ENCODE measurements at regions not wholly inside any gene's neighbourhood (a gene's known extent, or its start where the extent isn't known, plus 50 kb on each side); places are given as distances from the start of the nearest gene placed in this dataset.

- Mint-ChIP-seq H3K9me3 (no peaks in the 10 kb centered on the region), H3K36me3 (ENCODE audit: insufficient read depth) (no peaks in the 10 kb centered on the region), H3K27me3 (ENCODE audit: low read depth) (peaks cover 8% of the 10 kb centered on the region), H3K4me1 (ENCODE audit: low read depth) (peaks cover 15% of the 10 kb centered on the region), H3K4me3 (no peak overlapping the region)
- DNase-seq = no peak
- ATAC-seq = no peak
These were observed 120.0 kb upstream of the OSR1 start for GRCh38 chr2:19478409-19478808.

DNA sequence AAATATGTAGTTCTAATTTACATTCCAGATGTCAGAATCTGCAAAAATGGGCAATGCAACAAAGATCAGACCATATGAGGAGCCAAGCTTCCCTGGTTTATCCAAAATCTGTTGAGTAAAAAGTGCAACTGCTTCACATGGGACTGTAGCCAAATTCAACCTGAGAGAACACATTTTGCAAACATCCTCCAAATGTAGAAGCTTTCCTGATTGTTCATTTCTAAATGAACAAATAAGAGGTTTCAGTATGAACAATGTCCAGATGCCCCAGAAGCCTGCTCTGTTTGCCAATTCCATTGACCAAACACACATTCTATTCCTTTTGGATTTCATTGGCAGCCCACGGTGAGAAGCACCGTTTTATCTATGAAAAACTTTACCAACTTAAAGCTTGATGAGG, 117.9 kb upstream of the OSR1 start:
- H3K4me1 Mint-ChIP-seq (ENCODE audit: low read depth) = peaks cover 15% of the 10 kb centered on the region
- peaks cover 14% of the 10 kb centered on the region for H3K27me3 Mint-ChIP-seq (ENCODE audit: low read depth)
- no peaks in the 10 kb centered on the region for H3K9me3 Mint-ChIP-seq
- H3K36me3 Mint-ChIP-seq (ENCODE audit: insufficient read depth) = no peaks in the 10 kb centered on the region
- DNase-seq (no peak), ATAC-seq (no peak)
- no peak overlapping the region for H3K4me3 Mint-ChIP-seq

GRCh38 chr2:19474128-19474527, 115.7 kb upstream of the OSR1 start:
- Mint-ChIP-seq H3K27me3 (ENCODE audit: low read depth) (peaks cover 8% of the 10 kb centered on the region), H3K4me3 (peak overlapping the region; percentile 48), H3K36me3 (ENCODE audit: insufficient read depth) (no peaks in the 10 kb centered on the region), H3K9me3 (no peaks in the 10 kb centered on the region), H3K4me1 (ENCODE audit: low read depth) (peaks cover 15% of the 10 kb centered on the region)
- DNase-seq (no peak), ATAC-seq (no peak)

DNA sequence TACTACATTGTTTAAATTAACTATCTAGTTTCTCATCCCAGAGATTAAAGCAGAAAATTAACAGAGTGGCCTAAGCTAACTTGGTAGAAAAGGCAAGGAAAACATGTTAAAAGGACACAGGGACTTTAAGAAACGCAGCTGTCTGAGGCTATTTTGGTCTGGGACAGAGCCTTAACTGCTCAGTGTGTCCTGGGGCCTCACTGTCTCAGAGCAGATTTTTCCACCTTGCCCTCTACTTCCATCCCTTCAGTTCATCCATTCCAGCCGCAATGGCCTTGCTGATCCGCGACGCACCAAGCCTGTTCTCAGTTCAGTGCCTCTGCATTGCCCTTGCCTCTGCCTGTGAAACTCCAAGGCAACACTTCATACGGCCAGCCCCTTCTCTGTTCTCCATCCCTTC, 114.9 kb upstream of the OSR1 start:
- H3K4me1 Mint-ChIP-seq (ENCODE audit: low read depth) = peaks cover 15% of the 10 kb centered on the region
- no peak for DNase-seq
- H3K36me3 Mint-ChIP-seq (ENCODE audit: insufficient read depth) = no peaks in the 10 kb centered on the region
- no peak overlapping the region for H3K4me3 Mint-ChIP-seq
- no peak for ATAC-seq
- H3K9me3 Mint-ChIP-seq = no peaks in the 10 kb centered on the region
- H3K27me3 Mint-ChIP-seq (ENCODE audit: low read depth) = peaks cover 8% of the 10 kb centered on the region

- DNase-seq (no peak), ATAC-seq (no peak)
- Mint-ChIP-seq H3K4me1 (ENCODE audit: low read depth) (peaks cover 15% of the 10 kb centered on the region), H3K36me3 (ENCODE audit: insufficient read depth) (no peaks in the 10 kb centered on the region), H3K9me3 (no peaks in the 10 kb centered on the region), H3K4me3 (no peak overlapping the region), H3K27me3 (ENCODE audit: low read depth) (peaks cover 8% of the 10 kb centered on the region)
These were observed 114.1 kb upstream of the OSR1 start for GRCh38 chr2:19472391-19472978.

GRCh38 chr2:19471491-19471890, 113.1 kb upstream of the OSR1 start:
- no peak for DNase-seq
- no peak for ATAC-seq
- Mint-ChIP-seq H3K4me1 (ENCODE audit: low read depth) (peaks cover 15% of the 10 kb centered on the region), H3K27me3 (ENCODE audit: low read depth) (peaks cover 8% of the 10 kb centered on the region), H3K9me3 (no peaks in the 10 kb centered on the region), H3K4me3 (no peak overlapping the region), H3K36me3 (ENCODE audit: insufficient read depth) (no peaks in the 10 kb centered on the region)

GRCh38 chr2:19465978-19466377, 107.6 kb upstream of the OSR1 start:
- DNase-seq (no peak), ATAC-seq (no peak)
- Mint-ChIP-seq H3K36me3 (ENCODE audit: insufficient read depth) (no peaks in the 10 kb centered on the region), H3K27me3 (ENCODE audit: low read depth) (peaks cover 5% of the 10 kb centered on the region), H3K9me3 (peaks cover 5% of the 10 kb centered on the region), H3K4me1 (ENCODE audit: low read depth) (no peaks in the 10 kb centered on the region), H3K4me3 (no peak overlapping the region)

GRCh38 chr2:19462256-19462645, 103.8 kb upstream of the OSR1 start:
- ATAC-seq = no peak

GRCh38 chr2:19461504-19462255, 103.3 kb upstream of the OSR1 start:
- Mint-ChIP-seq H3K4me1 (ENCODE audit: low read depth) (no peaks in the 10 kb centered on the region), H3K27me3 (ENCODE audit: low read depth) (peaks cover 5% of the 10 kb centered on the region), H3K9me3 (peaks cover 5% of the 10 kb centered on the region), H3K36me3 (ENCODE audit: insufficient read depth) (no peaks in the 10 kb centered on the region), H3K4me3 (no peak overlapping the region)
- no peak for DNase-seq
- no peak for ATAC-seq

More at GRCh38 chr2:19462256-19462645, 103.8 kb upstream of the OSR1 start:
- no peaks in the 10 kb centered on the region for H3K36me3 Mint-ChIP-seq (ENCODE audit: insufficient read depth)
- no peaks in the 10 kb centered on the region for H3K4me1 Mint-ChIP-seq (ENCODE audit: low read depth)
- no peak for DNase-seq
- peaks cover 5% of the 10 kb centered on the region for H3K9me3 Mint-ChIP-seq
- H3K27me3 Mint-ChIP-seq (ENCODE audit: low read depth) = peaks cover 5% of the 10 kb centered on the region
- no peak overlapping the region for H3K4me3 Mint-ChIP-seq

DNA sequence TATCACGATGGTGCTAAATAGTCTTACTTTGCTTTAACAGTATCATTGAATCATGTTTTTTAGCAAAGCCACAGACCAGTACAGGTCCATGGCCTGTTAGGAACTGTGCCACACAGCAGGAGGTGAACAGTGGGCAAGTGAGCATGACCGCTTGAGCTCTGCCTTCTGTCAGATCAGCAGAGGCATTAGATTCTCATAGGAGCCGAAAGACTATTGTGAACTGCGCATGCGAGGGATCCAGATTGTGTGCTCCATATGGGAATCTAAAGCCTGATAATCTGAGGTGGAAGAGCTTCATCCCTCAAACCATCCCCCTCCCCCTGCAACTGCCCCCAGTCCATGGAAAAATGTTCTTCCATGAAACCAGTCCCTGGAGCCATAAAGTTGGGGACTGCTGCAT, 102.3 kb upstream of the OSR1 start:
- ATAC-seq (no peak), DNase-seq (no peak)
- Mint-ChIP-seq H3K27me3 (ENCODE audit: low read depth) (peaks cover 5% of the 10 kb centered on the region), H3K9me3 (peaks cover 5% of the 10 kb centered on the region), H3K4me3 (no peak overlapping the region), H3K4me1 (ENCODE audit: low read depth) (no peaks in the 10 kb centered on the region), H3K36me3 (ENCODE audit: insufficient read depth) (no peaks in the 10 kb centered on the region)

DNA sequence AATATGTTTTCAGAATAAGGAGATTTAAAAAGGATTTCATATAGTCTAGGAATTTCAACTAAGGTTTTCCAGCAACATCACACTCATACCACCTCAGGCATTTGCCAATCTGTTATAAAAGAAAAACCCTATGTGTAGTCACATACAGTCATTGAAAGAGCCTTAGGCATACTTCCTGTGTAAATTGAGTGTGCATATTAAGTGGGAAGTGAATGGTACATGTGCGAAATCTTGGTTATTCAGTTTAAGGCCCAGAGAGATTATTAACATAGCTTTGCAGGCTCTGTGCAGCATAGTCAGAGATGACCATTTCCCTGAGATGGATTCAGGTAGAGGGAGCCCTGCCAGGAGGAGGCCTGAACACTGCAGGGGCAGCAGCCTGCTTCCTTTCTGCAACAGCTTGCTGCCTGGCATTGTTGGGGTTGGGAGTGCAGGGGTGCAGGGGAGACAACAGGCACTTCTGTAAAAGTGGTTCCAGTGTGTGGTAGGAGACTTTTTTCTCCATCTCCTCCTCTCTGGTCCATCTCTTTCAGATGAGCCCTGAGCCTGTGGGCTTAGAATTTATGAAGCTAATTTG, 100.1 kb upstream of the OSR1 start:
- no peak overlapping the region for H3K4me3 Mint-ChIP-seq
- no peak for DNase-seq
- H3K27me3 Mint-ChIP-seq (ENCODE audit: low read depth) = peaks cover 5% of the 10 kb centered on the region
- no peaks in the 10 kb centered on the region for H3K36me3 Mint-ChIP-seq (ENCODE audit: insufficient read depth)
- no peaks in the 10 kb centered on the region for H3K4me1 Mint-ChIP-seq (ENCODE audit: low read depth)
- no peak for ATAC-seq
- peaks cover 4% of the 10 kb centered on the region for H3K9me3 Mint-ChIP-seq

GRCh38 chr2:19457809-19458208, 99.4 kb upstream of the OSR1 start:
- Mint-ChIP-seq H3K36me3 (ENCODE audit: insufficient read depth) (no peaks in the 10 kb centered on the region), H3K27me3 (ENCODE audit: low read depth) (peaks cover 4% of the 10 kb centered on the region), H3K4me3 (no peak overlapping the region), H3K4me1 (ENCODE audit: low read depth) (no peaks in the 10 kb centered on the region), H3K9me3 (peaks cover 4% of the 10 kb centered on the region)
- no peak for ATAC-seq
- DNase-seq = no peak

DNA sequence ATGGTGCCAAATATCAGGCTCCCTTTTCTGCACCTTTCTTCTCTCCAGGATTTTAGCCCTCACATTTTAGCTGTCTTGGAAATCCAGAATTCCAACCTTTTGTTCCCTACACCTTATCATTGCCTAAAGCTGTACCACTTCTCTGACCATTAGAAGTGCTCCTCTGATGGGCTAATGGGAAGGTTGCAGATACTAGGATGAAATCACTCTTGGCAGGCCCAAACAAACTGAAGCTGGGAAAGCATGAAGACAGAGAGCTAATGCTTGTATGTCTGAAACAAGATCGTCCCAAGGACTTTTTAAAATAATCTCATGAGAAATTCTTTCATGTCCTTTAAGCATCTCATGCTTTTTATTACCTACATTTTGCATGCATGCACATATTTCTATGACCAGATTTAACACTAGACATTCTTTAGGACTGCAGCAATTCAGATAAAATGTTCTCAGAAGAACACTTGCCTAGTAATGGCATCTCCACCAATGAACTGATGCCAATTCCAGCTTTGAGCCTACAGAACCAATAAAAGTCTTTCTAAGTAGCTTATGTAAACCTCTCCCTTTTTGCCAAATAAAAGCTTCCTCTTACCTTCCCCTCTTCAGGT, 98.4 kb upstream of the OSR1 start:
- no peak overlapping the region for H3K4me3 Mint-ChIP-seq

DNA sequence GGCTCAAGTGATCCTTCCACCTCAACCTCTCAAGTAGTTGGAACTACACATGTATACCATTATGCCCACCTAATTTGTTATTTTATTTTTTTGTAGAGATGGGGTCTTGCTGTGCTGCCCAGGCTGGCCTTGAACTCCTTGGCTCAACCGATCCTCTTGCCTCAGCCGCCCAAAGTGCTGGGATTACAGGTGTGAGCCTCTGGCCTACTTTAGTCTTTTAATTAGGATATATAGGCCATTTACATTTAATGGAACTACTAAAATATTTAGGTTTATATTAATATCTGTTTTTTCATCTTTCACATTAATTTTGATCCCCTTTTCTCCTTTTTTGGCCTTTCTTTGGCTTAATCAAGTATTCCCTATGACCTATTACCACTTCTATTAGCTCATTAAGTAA, 95.7 kb upstream of the OSR1 start:
- no peak overlapping the region for H3K4me3 Mint-ChIP-seq
- no peaks in the 10 kb centered on the region for H3K4me1 Mint-ChIP-seq (ENCODE audit: low read depth)
- H3K9me3 Mint-ChIP-seq = peaks cover 4% of the 10 kb centered on the region
- H3K36me3 Mint-ChIP-seq (ENCODE audit: insufficient read depth) = no peaks in the 10 kb centered on the region
- peaks cover 1% of the 10 kb centered on the region for H3K27me3 Mint-ChIP-seq (ENCODE audit: low read depth)
- no peak for DNase-seq
- ATAC-seq = no peak

More for the DNA sequence above, 98.4 kb upstream of the OSR1 start:
- Mint-ChIP-seq H3K36me3 (ENCODE audit: insufficient read depth) (no peaks in the 10 kb centered on the region), H3K27me3 (ENCODE audit: low read depth) (peaks cover 1% of the 10 kb centered on the region), H3K9me3 (peaks cover 4% of the 10 kb centered on the region), H3K4me1 (ENCODE audit: low read depth) (no peaks in the 10 kb centered on the region)
- DNase-seq = no peak
- ATAC-seq = no peak

DNA sequence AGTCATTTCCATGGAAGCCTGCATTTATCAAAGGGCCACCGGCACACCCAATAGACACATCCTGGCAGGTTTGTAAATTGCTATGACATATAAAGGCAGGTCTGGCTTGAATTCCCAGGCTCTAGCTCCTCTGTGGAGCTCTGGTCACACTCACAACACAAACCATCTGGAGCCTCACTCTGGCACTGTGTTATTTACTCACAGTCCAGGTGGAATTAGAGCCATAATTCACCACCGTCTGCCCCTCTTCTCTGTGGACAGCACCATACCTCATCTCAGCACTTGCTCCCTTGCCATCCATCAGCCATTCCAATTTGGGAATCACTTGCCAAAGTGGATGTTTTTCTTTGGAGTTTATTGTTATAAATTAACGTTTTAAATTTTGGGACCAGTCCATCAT, 84.3 kb upstream of the OSR1 start:
- H3K27me3 Mint-ChIP-seq (ENCODE audit: low read depth) = no peaks in the 10 kb centered on the region
- no peaks in the 10 kb centered on the region for H3K36me3 Mint-ChIP-seq (ENCODE audit: insufficient read depth)
- ATAC-seq (no peak), DNase-seq (no peak)
- no peaks in the 10 kb centered on the region for H3K4me1 Mint-ChIP-seq (ENCODE audit: low read depth)
- no peaks in the 10 kb centered on the region for H3K9me3 Mint-ChIP-seq
- no peak overlapping the region for H3K4me3 Mint-ChIP-seq
